Trophoblast cell (in vitro differentiated cells and primary cell): ENCODE measurements at regions not wholly inside any gene's neighbourhood (a gene's known extent, or its start where the extent isn't known, plus 50 kb on each side); places are given as distances from the start of the nearest gene placed in this dataset.

ENCODE experiments used
- DNase-seq, 2 donors: peaks; one replicate each; pipeline ENCODE4 v3.0.0-alpha.2; 2016
- H2AFZ ChIP-seq: 2 replicates; pipeline ENCODE4 v1.6.1; 2013; ENCODE audit warnings: low read length, moderate library complexity, mild to moderate bottlenecking; ENCODE audit not compliant: insufficient read depth, poor library complexity
- H2AK5ac ChIP-seq: 2 replicates; pipeline ENCODE4 v1.6.1; 2013; ENCODE audit warnings: mild to moderate bottlenecking, low read length
- H2BK120ac ChIP-seq: 2 replicates; pipeline ENCODE4 v1.6.1; 2013; ENCODE audit warnings: low read length, mild to moderate bottlenecking, moderate library complexity; ENCODE audit not compliant: insufficient read depth, poor library complexity
- H2BK12ac ChIP-seq: 2 replicates; pipeline ENCODE4 v1.6.1; 2013; ENCODE audit warnings: mild to moderate bottlenecking, low read length, moderate library complexity
- H2BK5ac ChIP-seq: 2 replicates; pipeline ENCODE4 v1.6.1; 2013; ENCODE audit warnings: low read length, low read depth, moderate library complexity, mild to moderate bottlenecking; ENCODE audit not compliant: poor library complexity
- H3K14ac ChIP-seq: 2 replicates; pipeline ENCODE4 v1.6.1; 2013; ENCODE audit warnings: mild to moderate bottlenecking, low read length
- H3K18ac ChIP-seq: 2 replicates; pipeline ENCODE4 v1.6.1; 2013; ENCODE audit warnings: mild to moderate bottlenecking, low read length
- H3K23ac ChIP-seq: 2 replicates; pipeline ENCODE4 v1.6.1; 2013; ENCODE audit warnings: low read length
- H3K27ac ChIP-seq: 2 replicates; pipeline ENCODE4 v1.5.1; 2013; ENCODE audit warnings: low read depth, mild to moderate bottlenecking, inconsistent platforms, low read length, moderate library complexity
- H3K27me3 ChIP-seq: 2 replicates; pipeline ENCODE4 v1.6.1; 2013; ENCODE audit warnings: inconsistent platforms, mild to moderate bottlenecking, low read length, moderate library complexity; ENCODE audit not compliant: insufficient read depth
- H3K36me3 ChIP-seq, 2 experiments: 1 replicate in 1 of 2; 2 replicates in 1 of 2; pipeline ENCODE4 v1.6.1; 2013; ENCODE audit warnings: low read length in 2 of 2, mild to moderate bottlenecking in 2 of 2, moderate library complexity in 1 of 2; ENCODE audit not compliant: insufficient read depth in 2 of 2, control insufficient read depth in 1 of 2
- H3K4ac ChIP-seq: 2 replicates; pipeline ENCODE4 v1.6.1; 2013; ENCODE audit warnings: low read depth, mild to moderate bottlenecking, low read length, moderate library complexity
- H3K4me1 ChIP-seq, 2 experiments: 1 replicate in 1 of 2; 2 replicates in 1 of 2; pipeline ENCODE4 v1.6.1; 2013; ENCODE audit warnings: low read length in 2 of 2, mild to moderate bottlenecking in 2 of 2, moderate library complexity in 1 of 2; ENCODE audit not compliant: insufficient read depth in 2 of 2, control insufficient read depth in 1 of 2
- H3K4me2 ChIP-seq: 2 replicates; pipeline ENCODE4 v1.6.1; 2013; ENCODE audit warnings: inconsistent platforms, mild to moderate bottlenecking, low read length, moderate library complexity
- H3K4me3 ChIP-seq: 2 replicates; pipeline ENCODE4 v1.5.1; 2013; ENCODE audit warnings: mild to moderate bottlenecking, low read depth, low read length, inconsistent platforms
- H3K79me1 ChIP-seq: one replicate; pipeline ENCODE4 v1.6.1; 2013; ENCODE audit warnings: low read length
- H3K79me2 ChIP-seq: 2 replicates; pipeline ENCODE4 v1.6.1; 2013; ENCODE audit warnings: low read length, mild to moderate bottlenecking; ENCODE audit not compliant: control insufficient read depth, insufficient read depth, poor library complexity
- H3K9ac ChIP-seq: 2 replicates; pipeline ENCODE4 v1.6.1; 2013; ENCODE audit warnings: mild to moderate bottlenecking, low read length
- H3K9me3 ChIP-seq: 2 replicates; pipeline ENCODE4 v1.6.1; 2013; ENCODE audit warnings: low read depth, mild to moderate bottlenecking, control low read depth, inconsistent platforms, low read length; ENCODE audit not compliant: insufficient read depth
- H4K12ac ChIP-seq: 2 replicates; pipeline ENCODE4 v1.6.1; 2013; ENCODE audit warnings: low read depth, mild to moderate bottlenecking, low read length, moderate library complexity
- H4K8ac ChIP-seq: 2 replicates; pipeline ENCODE4 v1.6.1; 2013; ENCODE audit warnings: low read depth, mild to moderate bottlenecking, low read length, moderate library complexity
- H4K91ac ChIP-seq: one replicate; pipeline ENCODE4 v1.6.1; 2013; ENCODE audit warnings: low read depth, mild to moderate bottlenecking, low read length, moderate library complexity
- WGBS: extraction: QIAGEN DNeasy Blood & Tissue Kit; methylation state at CpG from one replicate; pipeline ENCODE4 v1.1.7; 2013; ENCODE audit warnings: missing lambda C conversion rate; ENCODE audit not compliant: insufficient read length, insufficient coverage; ENCODE audit errors: extremely low coverage; 5-methylcytosine and 5-hydroxymethylcytosine counted together

- H3K4me2 ChIP-seq: no peak overlapping the region
- no peak overlapping the region for H3K18ac ChIP-seq
- H2BK120ac ChIP-seq: no peak overlapping the region
- H3K4me1 ChIP-seq: no peaks in the 10 kb centered on the region
- H4K8ac ChIP-seq: no peak overlapping the region
- H3K14ac ChIP-seq: no peak overlapping the region
- no peaks in the 10 kb centered on the region for H3K9me3 ChIP-seq
- H3K9ac ChIP-seq: no peak overlapping the region
- H3K27me3 ChIP-seq: no peaks in the 10 kb centered on the region
- WGBS: no CpG with 5 or more reads among the region's 3 CpGs
- H3K23ac ChIP-seq: no peak overlapping the region
- no peak overlapping the region for H2AK5ac ChIP-seq
- no peaks in the 10 kb centered on the region for H3K79me2 ChIP-seq
- no peak overlapping the region for H2BK5ac ChIP-seq
- H3K79me1 ChIP-seq: no peaks in the 10 kb centered on the region
- no peaks in the 10 kb centered on the region for H3K36me3 ChIP-seq
- no peak for DNase-seq
- no peak overlapping the region for H3K4me3 ChIP-seq
- H3K27ac ChIP-seq: no peak overlapping the region
- H2AFZ ChIP-seq: no peak overlapping the region
- no peak overlapping the region for H2BK12ac ChIP-seq
- H4K91ac ChIP-seq: no peak overlapping the region
- no peak overlapping the region for H3K4ac ChIP-seq
- no peak overlapping the region for H4K12ac ChIP-seq
Measured at GRCh38 chr7:89771003-89771636, 383.1 kb upstream of the STEAP1 start.

GRCh38 chr7:89772276-89772675, 382.0 kb upstream of the STEAP1 start:
- no peak overlapping the region for H2BK120ac ChIP-seq
- H3K27ac ChIP-seq: no peak overlapping the region
- WGBS: no CpG with 5 or more reads among the region's 1 CpG
- no peak overlapping the region for H3K23ac ChIP-seq
- no peak for DNase-seq
- no peak overlapping the region for H4K8ac ChIP-seq
- H2AK5ac ChIP-seq: no peak overlapping the region
- H3K36me3 ChIP-seq: no peaks in the 10 kb centered on the region
- H3K9ac ChIP-seq: no peak overlapping the region
- H4K12ac ChIP-seq: no peak overlapping the region
- no peak overlapping the region for H2AFZ ChIP-seq
- no peak overlapping the region for H2BK5ac ChIP-seq
- no peaks in the 10 kb centered on the region for H3K4me1 ChIP-seq
- no peak overlapping the region for H2BK12ac ChIP-seq
- H3K4me3 ChIP-seq: no peak overlapping the region
- H3K18ac ChIP-seq: no peak overlapping the region
- H3K4ac ChIP-seq: no peak overlapping the region
- no peak overlapping the region for H3K14ac ChIP-seq
- H3K4me2 ChIP-seq: no peak overlapping the region
- H3K79me1 ChIP-seq: no peaks in the 10 kb centered on the region
- no peak overlapping the region for H4K91ac ChIP-seq
- H3K79me2 ChIP-seq: no peaks in the 10 kb centered on the region
- no peaks in the 10 kb centered on the region for H3K27me3 ChIP-seq
- no peaks in the 10 kb centered on the region for H3K9me3 ChIP-seq

- Histone ChIP-seq H3K23ac (no peak overlapping the region), H2AFZ (no peak overlapping the region), H2BK5ac (no peak overlapping the region), H4K8ac (no peak overlapping the region), H3K4ac (no peak overlapping the region), H3K14ac (no peak overlapping the region), H3K4me1 (no peaks in the 10 kb centered on the region), H2BK12ac (no peak overlapping the region), H3K27me3 (no peaks in the 10 kb centered on the region), H3K79me1 (no peaks in the 10 kb centered on the region), H2BK120ac (no peak overlapping the region), H3K4me2 (no peak overlapping the region), H3K4me3 (no peak overlapping the region), H3K18ac (no peak overlapping the region), H2AK5ac (no peak overlapping the region), H4K91ac (no peak overlapping the region), H3K36me3 (no peaks in the 10 kb centered on the region), H3K27ac (no peak overlapping the region), H3K9me3 (no peaks in the 10 kb centered on the region), H3K9ac (no peak overlapping the region), H3K79me2 (no peaks in the 10 kb centered on the region), H4K12ac (no peak overlapping the region)
- no peak for DNase-seq
- no CpG with 5 or more reads among the region's 2 CpGs for WGBS
Measured at GRCh38 chr7:89773611-89774010, 380.7 kb upstream of the STEAP1 start.

- Histone ChIP-seq H3K4me1 (no peaks in the 10 kb centered on the region), H2BK120ac (no peak overlapping the region), H3K18ac (no peak overlapping the region), H4K91ac (no peak overlapping the region), H3K9ac (no peak overlapping the region), H3K27me3 (no peaks in the 10 kb centered on the region), H2AK5ac (no peak overlapping the region), H3K23ac (no peak overlapping the region), H3K79me2 (no peaks in the 10 kb centered on the region), H2BK12ac (no peak overlapping the region), H3K9me3 (peaks cover 1% of the 10 kb centered on the region), H3K4me3 (no peak overlapping the region), H2AFZ (no peak overlapping the region), H3K4me2 (no peak overlapping the region), H3K79me1 (no peaks in the 10 kb centered on the region), H3K27ac (no peak overlapping the region), H4K8ac (no peak overlapping the region), H3K4ac (no peak overlapping the region), H3K14ac (no peak overlapping the region), H3K36me3 (no peaks in the 10 kb centered on the region), H4K12ac (no peak overlapping the region), H2BK5ac (no peak overlapping the region)
- DNase-seq: no peak
Measured at GRCh38 chr7:89775459-89775858, 378.8 kb upstream of the STEAP1 start.
